ENCODE measurements at regions not wholly inside any gene's neighbourhood (a gene's known extent, or its start where the extent isn't known, plus 50 kb on each side); places are given as distances from the start of the nearest gene placed in this dataset.

GRCh38 chr3:24835510-24835909 is 340.9 kb upstream of the THRB start:
- DNase-seq: no peak
- H3K4me1 ChIP-seq (ENCODE audit: low read length): no peaks in the 10 kb centered on the region
- no peak overlapping the region for H3K27ac ChIP-seq (ENCODE audit: low read length)
- no peak overlapping the region for H3K9ac ChIP-seq (ENCODE audit: low read length)
- no peaks in the 10 kb centered on the region for H3K9me2 ChIP-seq (replicated peaks; ENCODE audit: insufficient read depth, low read length)
- no peaks in the 10 kb centered on the region for H4K20me1 ChIP-seq (ENCODE audit: insufficient read depth, low read depth, low read length)
- no peaks in the 10 kb centered on the region for H3K36me3 ChIP-seq (ENCODE audit: insufficient read depth, low read length)
- H3K4me3 ChIP-seq (ENCODE audit: low read length): no peak overlapping the region
- H3K4me2 ChIP-seq (ENCODE audit: low read depth, low read length, poor library complexity, severe bottlenecking): no peak overlapping the region
- H3K79me2 ChIP-seq (ENCODE audit: low read length): no peaks in the 10 kb centered on the region
- H3K27me3 ChIP-seq (ENCODE audit: low read length): no peaks in the 10 kb centered on the region
- no peaks in the 10 kb centered on the region for H3K9me3 ChIP-seq (ENCODE audit: low read length)
- H2AFZ ChIP-seq (ENCODE audit: low read length): no peak overlapping the region

- Histone ChIP-seq H3K79me2 (ENCODE audit: low read length) (no peaks in the 10 kb centered on the region), H3K27me3 (ENCODE audit: low read length) (no peaks in the 10 kb centered on the region), H2AFZ (ENCODE audit: low read length) (no peak overlapping the region), H3K9ac (ENCODE audit: low read length) (no peak overlapping the region), H3K4me3 (ENCODE audit: low read length) (no peak overlapping the region), H3K9me3 (ENCODE audit: low read length) (no peaks in the 10 kb centered on the region), H3K9me2 (replicated peaks; ENCODE audit: insufficient read depth, low read length) (no peaks in the 10 kb centered on the region), H3K4me2 (ENCODE audit: low read depth, low read length, poor library complexity, severe bottlenecking) (no peak overlapping the region), H3K36me3 (ENCODE audit: insufficient read depth, low read length) (no peaks in the 10 kb centered on the region), H4K20me1 (ENCODE audit: insufficient read depth, low read depth, low read length) (no peaks in the 10 kb centered on the region), H3K27ac (ENCODE audit: low read length) (no peak overlapping the region), H3K4me1 (ENCODE audit: low read length) (no peaks in the 10 kb centered on the region)
- DNase-seq: no peak
These were observed 343.0 kb upstream of the THRB start for GRCh38 chr3:24837601-24838000.

- Histone ChIP-seq H3K4me2 (ENCODE audit: low read depth, low read length, poor library complexity, severe bottlenecking) (no peak overlapping the region), H3K9ac (ENCODE audit: low read length) (no peak overlapping the region), H3K4me3 (ENCODE audit: low read length) (no peak overlapping the region), H3K9me2 (replicated peaks; ENCODE audit: insufficient read depth, low read length) (no peaks in the 10 kb centered on the region), H2AFZ (ENCODE audit: low read length) (no peak overlapping the region), H3K27ac (ENCODE audit: low read length) (no peak overlapping the region), H3K36me3 (ENCODE audit: insufficient read depth, low read length) (no peaks in the 10 kb centered on the region), H3K79me2 (ENCODE audit: low read length) (no peaks in the 10 kb centered on the region), H3K27me3 (ENCODE audit: low read length) (no peaks in the 10 kb centered on the region), H3K4me1 (ENCODE audit: low read length) (no peaks in the 10 kb centered on the region), H3K9me3 (ENCODE audit: low read length) (no peaks in the 10 kb centered on the region), H4K20me1 (ENCODE audit: insufficient read depth, low read depth, low read length) (no peaks in the 10 kb centered on the region)
- no peak for DNase-seq
These were observed 343.9 kb upstream of the THRB start for GRCh38 chr3:24838533-24838932.

- Histone ChIP-seq H3K79me2 (ENCODE audit: low read length) (no peaks in the 10 kb centered on the region), H3K4me2 (ENCODE audit: low read depth, low read length, poor library complexity, severe bottlenecking) (no peak overlapping the region), H2AFZ (ENCODE audit: low read length) (no peak overlapping the region), H3K36me3 (ENCODE audit: insufficient read depth, low read length) (no peaks in the 10 kb centered on the region), H3K27ac (ENCODE audit: low read length) (no peak overlapping the region), H3K9me3 (ENCODE audit: low read length) (no peaks in the 10 kb centered on the region), H3K4me1 (ENCODE audit: low read length) (no peaks in the 10 kb centered on the region), H3K9ac (ENCODE audit: low read length) (no peak overlapping the region), H3K9me2 (replicated peaks; ENCODE audit: insufficient read depth, low read length) (no peaks in the 10 kb centered on the region), H3K4me3 (ENCODE audit: low read length) (no peak overlapping the region), H4K20me1 (ENCODE audit: insufficient read depth, low read depth, low read length) (no peaks in the 10 kb centered on the region), H3K27me3 (ENCODE audit: low read length) (no peaks in the 10 kb centered on the region)
- no peak for DNase-seq
These were observed 349.3 kb upstream of the THRB start for GRCh38 chr3:24843955-24844354.

GRCh38 chr3:24845524-24846155 is 351.0 kb upstream of the THRB start:
- Histone ChIP-seq H3K4me3 (ENCODE audit: low read length) (no peak overlapping the region), H3K36me3 (ENCODE audit: insufficient read depth, low read length) (no peaks in the 10 kb centered on the region), H3K27me3 (ENCODE audit: low read length) (no peaks in the 10 kb centered on the region), H3K4me2 (ENCODE audit: low read depth, low read length, poor library complexity, severe bottlenecking) (no peak overlapping the region), H2AFZ (ENCODE audit: low read length) (no peak overlapping the region), H3K27ac (ENCODE audit: low read length) (no peak overlapping the region), H3K9me3 (ENCODE audit: low read length) (no peaks in the 10 kb centered on the region), H3K9me2 (replicated peaks; ENCODE audit: insufficient read depth, low read length) (no peaks in the 10 kb centered on the region), H3K4me1 (ENCODE audit: low read length) (no peaks in the 10 kb centered on the region), H3K9ac (ENCODE audit: low read length) (no peak overlapping the region), H3K79me2 (ENCODE audit: low read length) (no peaks in the 10 kb centered on the region), H4K20me1 (ENCODE audit: insufficient read depth, low read depth, low read length) (no peaks in the 10 kb centered on the region)
- no peak for DNase-seq

- DNase-seq: no peak
- no peak overlapping the region for H2AFZ ChIP-seq (ENCODE audit: low read length)
- H3K9me3 ChIP-seq (ENCODE audit: low read length): no peaks in the 10 kb centered on the region
- no peak overlapping the region for H3K27ac ChIP-seq (ENCODE audit: low read length)
- no peaks in the 10 kb centered on the region for H3K79me2 ChIP-seq (ENCODE audit: low read length)
- no peak overlapping the region for H3K4me3 ChIP-seq (ENCODE audit: low read length)
- no peaks in the 10 kb centered on the region for H3K4me1 ChIP-seq (ENCODE audit: low read length)
- H3K9ac ChIP-seq (ENCODE audit: low read length): no peak overlapping the region
- H3K9me2 ChIP-seq (replicated peaks; ENCODE audit: insufficient read depth, low read length): no peaks in the 10 kb centered on the region
- H3K27me3 ChIP-seq (ENCODE audit: low read length): no peaks in the 10 kb centered on the region
- H3K4me2 ChIP-seq (ENCODE audit: low read depth, low read length, poor library complexity, severe bottlenecking): no peak overlapping the region
- H3K36me3 ChIP-seq (ENCODE audit: insufficient read depth, low read length): no peaks in the 10 kb centered on the region
- no peaks in the 10 kb centered on the region for H4K20me1 ChIP-seq (ENCODE audit: insufficient read depth, low read depth, low read length)
These were observed 351.7 kb upstream of the THRB start for GRCh38 chr3:24846286-24846860.

GRCh38 chr3:24850245-24850644 is 355.6 kb upstream of the THRB start:
- Histone ChIP-seq H3K4me3 (ENCODE audit: low read length) (no peak overlapping the region), H3K27ac (ENCODE audit: low read length) (no peak overlapping the region), H3K9me3 (ENCODE audit: low read length) (no peaks in the 10 kb centered on the region), H3K9ac (ENCODE audit: low read length) (no peak overlapping the region), H3K4me1 (ENCODE audit: low read length) (no peaks in the 10 kb centered on the region), H2AFZ (ENCODE audit: low read length) (no peak overlapping the region), H4K20me1 (ENCODE audit: insufficient read depth, low read depth, low read length) (no peaks in the 10 kb centered on the region), H3K27me3 (ENCODE audit: low read length) (no peaks in the 10 kb centered on the region), H3K36me3 (ENCODE audit: insufficient read depth, low read length) (no peaks in the 10 kb centered on the region), H3K79me2 (ENCODE audit: low read length) (no peaks in the 10 kb centered on the region), H3K9me2 (replicated peaks; ENCODE audit: insufficient read depth, low read length) (no peaks in the 10 kb centered on the region), H3K4me2 (ENCODE audit: low read depth, low read length, poor library complexity, severe bottlenecking) (no peak overlapping the region)
- DNase-seq: no peak

GRCh38 chr3:24853685-24854490 is 359.2 kb upstream of the THRB start:
- no peaks in the 10 kb centered on the region for H3K9me3 ChIP-seq (ENCODE audit: low read length)
- H3K36me3 ChIP-seq (ENCODE audit: insufficient read depth, low read length): no peaks in the 10 kb centered on the region
- no peaks in the 10 kb centered on the region for H3K4me1 ChIP-seq (ENCODE audit: low read length)

More at GRCh38 chr3:24853685-24854490, 359.2 kb upstream of the THRB start:
- Histone ChIP-seq H3K4me2 (ENCODE audit: low read depth, low read length, poor library complexity, severe bottlenecking) (no peak overlapping the region), H3K4me3 (ENCODE audit: low read length) (no peak overlapping the region), H3K9ac (ENCODE audit: low read length) (no peak overlapping the region), H4K20me1 (ENCODE audit: insufficient read depth, low read depth, low read length) (no peaks in the 10 kb centered on the region), H3K27me3 (ENCODE audit: low read length) (no peaks in the 10 kb centered on the region), H2AFZ (ENCODE audit: low read length) (no peak overlapping the region), H3K9me2 (replicated peaks; ENCODE audit: insufficient read depth, low read length) (no peaks in the 10 kb centered on the region), H3K27ac (ENCODE audit: low read length) (no peak overlapping the region), H3K79me2 (ENCODE audit: low read length) (no peaks in the 10 kb centered on the region)
- no peak for DNase-seq
